Erythroblast (primary cell): ENCODE measurements at regions not wholly inside any gene's neighbourhood (a gene's known extent, or its start where the extent isn't known, plus 50 kb on each side); places are given as distances from the start of the nearest gene placed in this dataset.

ENCODE experiments used
- GATA1 ChIP-seq: IDR thresholded peaks from 2 replicates; pipeline ENCODE4 v1.6.1; 2011; ENCODE audit warnings: low read depth, mild to moderate bottlenecking, control low read depth, low read length, moderate library complexity
- POLR2A ChIP-seq: IDR thresholded peaks from 2 replicates; pipeline ENCODE4 v1.6.1; 2011; ENCODE audit warnings: mild to moderate bottlenecking, low read length

DNA sequence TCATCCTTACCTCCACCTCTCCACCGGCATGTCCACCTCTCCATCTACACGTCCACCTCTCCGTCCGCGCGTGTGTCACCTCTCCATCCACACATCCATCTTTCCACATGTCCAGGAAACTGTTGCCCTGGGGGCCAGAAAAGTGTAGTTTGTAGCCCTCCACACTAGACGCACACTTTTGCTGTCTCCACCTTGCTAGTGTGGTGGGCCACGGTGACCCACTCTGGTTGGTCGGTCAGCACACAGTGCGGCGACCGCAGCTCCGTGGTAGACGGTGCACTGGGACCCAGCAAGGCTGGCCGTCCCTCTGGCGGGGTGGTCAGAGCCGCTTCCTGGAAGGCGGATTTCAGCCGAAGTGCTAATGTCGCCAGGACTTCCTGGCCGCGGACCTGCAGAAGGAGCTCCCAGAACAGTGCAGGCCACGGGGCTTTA is 268.6 kb downstream of the DLL1 start:
- TF ChIP-seq POLR2A: no peak
- no peak for TF ChIP-seq GATA1
